ENCODE measurements at regions not wholly inside any gene's neighbourhood (a gene's known extent, or its start where the extent isn't known, plus 50 kb on each side); places are given as distances from the start of the nearest gene placed in this dataset.

DNA sequence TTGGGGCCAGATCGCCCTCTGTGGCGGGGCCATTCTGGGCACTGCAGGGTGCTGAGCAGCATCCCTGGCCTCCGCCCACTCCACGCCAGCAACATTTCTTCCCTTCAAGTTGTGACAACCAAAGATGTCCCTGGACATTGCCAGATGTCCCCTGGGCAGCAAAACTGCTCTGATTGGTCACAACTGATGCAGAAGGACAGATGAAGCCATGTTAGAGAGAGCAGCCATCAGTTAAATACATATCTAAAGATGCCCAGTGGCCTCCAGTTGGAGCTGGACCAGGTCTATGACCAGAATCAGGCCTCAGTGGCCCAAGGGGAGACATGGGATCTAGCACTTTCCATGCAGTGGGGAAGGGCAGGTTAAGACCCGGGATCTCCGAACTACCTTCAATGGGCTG, 125.7 kb downstream of the PTPRS start:
- TF ChIP-seq NFE2L2 (IDR thresholded peaks at IDR 0.05; ENCODE audit: low read length) (no peak), NFIC (IDR thresholded peaks at IDR 0.05; ENCODE audit: low read length) (no peak), ZSCAN21 (CRISPR knock-in tag; IDR thresholded peaks at IDR 0.05; ENCODE audit: borderline replicate concordance) (no peak), ZNF510 (CRISPR knock-in tag; IDR thresholded peaks at IDR 0.05; ENCODE audit: low read depth) (no peak), ZNF101 (CRISPR knock-in tag; IDR thresholded peaks at IDR 0.05; ENCODE audit: borderline replicate concordance, low read depth) (no peak), NFE2L1 (CRISPR knock-in tag; IDR thresholded peaks at IDR 0.05; ENCODE audit: borderline replicate concordance) (no peak), YY1 (IDR thresholded peaks at IDR 0.05; ENCODE audit: insufficient read depth, insufficient replicate concordance, low read depth, low read length) (no peak), FIP1L1 (IDR thresholded peaks at IDR 0.05; ENCODE audit: borderline replicate concordance, insufficient read depth, low read depth, low read length) (no peak)
- TF ChIP-seq, protein P1, sequence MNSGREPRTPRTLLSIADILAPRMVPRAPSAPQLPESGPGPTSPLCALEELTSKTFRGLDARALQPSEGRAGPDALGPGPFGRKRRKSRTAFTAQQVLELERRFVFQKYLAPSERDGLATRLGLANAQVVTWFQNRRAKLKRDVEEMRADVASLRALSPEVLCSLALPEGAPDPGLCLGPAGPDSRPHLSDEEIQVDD (CRISPR knock-in tag; IDR thresholded peaks at IDR 0.05; ENCODE audit: borderline replicate concordance): no peak
- TF ChIP-seq, protein P2, sequence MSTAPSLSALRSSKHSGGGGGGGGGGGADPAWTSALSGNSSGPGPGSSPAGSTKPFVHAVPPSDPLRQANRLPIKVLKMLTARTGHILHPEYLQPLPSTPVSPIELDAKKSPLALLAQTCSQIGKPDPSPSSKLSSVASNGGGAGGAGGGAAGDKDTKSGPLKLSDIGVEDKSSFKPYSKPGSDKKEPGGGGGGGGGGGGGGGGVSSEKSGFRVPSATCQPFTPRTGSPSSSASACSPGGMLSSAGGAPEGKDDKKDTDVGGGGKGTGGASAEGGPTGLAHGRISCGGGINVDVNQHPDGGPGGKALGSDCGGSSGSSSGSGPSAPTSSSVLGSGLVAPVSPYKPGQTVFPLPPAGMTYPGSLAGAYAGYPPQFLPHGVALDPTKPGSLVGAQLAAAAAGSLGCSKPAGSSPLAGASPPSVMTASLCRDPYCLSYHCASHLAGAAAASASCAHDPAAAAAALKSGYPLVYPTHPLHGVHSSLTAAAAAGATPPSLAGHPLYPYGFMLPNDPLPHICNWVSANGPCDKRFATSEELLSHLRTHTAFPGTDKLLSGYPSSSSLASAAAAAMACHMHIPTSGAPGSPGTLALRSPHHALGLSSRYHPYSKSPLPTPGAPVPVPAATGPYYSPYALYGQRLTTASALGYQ (CRISPR knock-in tag; IDR thresholded peaks at IDR 0.05): no peak
- Histone ChIP-seq H3K9me3 (ENCODE audit: low read length) (no peaks in the 10 kb centered on the region), H3K4me2 (ENCODE audit: low read depth, low read length) (no peak overlapping the region), H3K4me3 (replicated peaks in 1 of 3; ENCODE audit: insufficient read depth in 1 of 3, low read depth in 2 of 3, low read length in 3 of 3) (no peak overlapping the region), H3K27ac (ENCODE audit: extremely low read length, insufficient read depth, low read length) (no peak overlapping the region), H3K9ac (ENCODE audit: insufficient read depth, low read depth, low read length) (no peak overlapping the region), H2AFZ (ENCODE audit: low read length) (no peak overlapping the region), H3K27me3 (ENCODE audit: control insufficient read depth in 1 of 2, insufficient read depth in 2 of 2, low read length in 2 of 2) (no peaks in the 10 kb centered on the region), H3K4me1 (ENCODE audit: insufficient read depth, low read length) (no peaks in the 10 kb centered on the region), H3K79me2 (ENCODE audit: insufficient read depth, low read length) (no peaks in the 10 kb centered on the region), H3K36me3 (replicated peaks in 1 of 2; ENCODE audit: control insufficient read depth in 1 of 2, insufficient read depth in 2 of 2, low read length in 2 of 2) (peaks cover 31 to 74% of the 10 kb centered on the region in 2 experiments), H4K20me1 (ENCODE audit: insufficient read depth, low read length) (no peaks in the 10 kb centered on the region)
- FAIRE-seq (no peak), DNase-seq (ENCODE audit: low spot score) (no peak), ATAC-seq (no peak)
- POLR2A ChIA-PET: no interaction called here
- BruUV-seq (replicated peaks): no TSS peak
- WGBS (ENCODE audit: low lambda C conversion rate): 95% methylated on average over 2 of the region's 6 CpGs
- intact Hi-C loops (cut with micrococcal nuclease; ENCODE audit: unreplicated experiment) (no loop called here), in situ Hi-C loops (cut with HindIII; ENCODE audit: extremely low pct_ligation_motif_present, low pct_unique_long_range_greater_than_20kb) (no loop called here)
- CTCF ChIA-PET (ENCODE audit: low intra/inter-chr PET ratio, low total read pairs): no interaction called here

Data from HepG2 (cell line).